A673 (cell line): ENCODE measurements at regions not wholly inside any gene's neighbourhood (a gene's known extent, or its start where the extent isn't known, plus 50 kb on each side); places are given as distances from the start of the nearest gene placed in this dataset.

Source experiments
- BruUV-seq: library from RNA; stranded (reverse); fragments of 400-500 nt; replicated peaks from 2 replicates; lab custom pipeline; 2021; lab: Mats Ljungman, UMichigan
- CTCF ChIA-PET: fragments of 300-600 bp; sonication (Branson Sonifier 250); formaldehyde crosslinking; loops from one replicate; lab custom pipeline; 2022; ENCODE audit warnings: antibody characterized with exemption; lab: Charles Lee
- POLR2A ChIA-PET: fragments of 300-600 bp; sonication (Branson Sonifier 250); formaldehyde crosslinking; loops from one replicate; lab custom pipeline; 2022; ENCODE audit warnings: antibody characterized with exemption; ENCODE audit not compliant: low non-redundant PET; lab: Charles Lee
- DNase-seq: peaks from one replicate; pipeline ENCODE4 v3.0.0-alpha.2; 2015; ENCODE audit warnings: low spot score
- H3K27ac ChIP-seq: fragments of 200-600 bp; sonication (generic); 2 replicates; pipeline ENCODE4 v1.5.1; 2016; ENCODE audit warnings: mixed run types, low read depth, mild to moderate bottlenecking, mixed read lengths, antibody characterized with exemption, low read length; ENCODE audit not compliant: poor library complexity, severe bottlenecking
- H3K27me3 ChIP-seq: fragments of 200-600 bp; sonication (generic); replicated peaks from 2 replicates; pipeline ENCODE4 v1.6.1; 2017; ENCODE audit warnings: mixed run types, low read depth, mild to moderate bottlenecking, mixed read lengths, antibody characterized with exemption, low read length; ENCODE audit not compliant: insufficient read depth, poor library complexity
- H3K36me3 ChIP-seq: fragments of 200-600 bp; sonication (generic); 2 replicates; pipeline ENCODE4 v1.6.1; 2016; ENCODE audit warnings: mixed run types, mild to moderate bottlenecking, mixed read lengths, antibody characterized with exemption, low read length; ENCODE audit not compliant: insufficient read depth, poor library complexity, severe bottlenecking
- H3K4me1 ChIP-seq: fragments of 200-600 bp; sonication (generic); 2 replicates; pipeline ENCODE4 v1.6.1; 2017; ENCODE audit warnings: mixed run types, mild to moderate bottlenecking, mixed read lengths, antibody characterized with exemption, low read length; ENCODE audit not compliant: insufficient read depth, poor library complexity, severe bottlenecking
- H3K4me3 ChIP-seq: fragments of 200-600 bp; sonication (generic); 2 replicates; pipeline ENCODE4 v1.5.1; 2016; ENCODE audit warnings: low read depth, mixed run types, mild to moderate bottlenecking, mixed read lengths, low read length; ENCODE audit not compliant: poor library complexity, severe bottlenecking
- H3K9me3 ChIP-seq: fragments of 200-600 bp; sonication (generic); 2 replicates; pipeline ENCODE4 v1.6.1; 2016; ENCODE audit warnings: mixed run types, low read depth, mild to moderate bottlenecking, mixed read lengths, antibody characterized with exemption, low read length; ENCODE audit not compliant: poor library complexity, severe bottlenecking
- CTCF ChIP-seq: fragments of 300-800, 200-600 bp; sonication (generic); conservative IDR thresholded peaks from 2 replicates; pipeline ENCODE4 v1.5.1; 2017; ENCODE audit warnings: low read depth, mild to moderate bottlenecking, antibody characterized with exemption, low read length, moderate library complexity, mixed read lengths
- EZH2 ChIP-seq: fragments of 200-600 bp; sonication (generic); IDR thresholded peaks from 2 replicates; pipeline ENCODE4 v1.6.1; 2017; ENCODE audit warnings: borderline replicate concordance, low read depth, mild to moderate bottlenecking, mixed read lengths, antibody characterized with exemption, low read length; ENCODE audit not compliant: poor library complexity, severe bottlenecking
- intact Hi-C: fragments of 100-400 bp; cut with micrococcal nuclease; formaldehyde crosslinking; loops from one replicate; pipeline ENCODE4 v1.10.0; 2022; ENCODE audit not compliant: unreplicated experiment

DNA sequence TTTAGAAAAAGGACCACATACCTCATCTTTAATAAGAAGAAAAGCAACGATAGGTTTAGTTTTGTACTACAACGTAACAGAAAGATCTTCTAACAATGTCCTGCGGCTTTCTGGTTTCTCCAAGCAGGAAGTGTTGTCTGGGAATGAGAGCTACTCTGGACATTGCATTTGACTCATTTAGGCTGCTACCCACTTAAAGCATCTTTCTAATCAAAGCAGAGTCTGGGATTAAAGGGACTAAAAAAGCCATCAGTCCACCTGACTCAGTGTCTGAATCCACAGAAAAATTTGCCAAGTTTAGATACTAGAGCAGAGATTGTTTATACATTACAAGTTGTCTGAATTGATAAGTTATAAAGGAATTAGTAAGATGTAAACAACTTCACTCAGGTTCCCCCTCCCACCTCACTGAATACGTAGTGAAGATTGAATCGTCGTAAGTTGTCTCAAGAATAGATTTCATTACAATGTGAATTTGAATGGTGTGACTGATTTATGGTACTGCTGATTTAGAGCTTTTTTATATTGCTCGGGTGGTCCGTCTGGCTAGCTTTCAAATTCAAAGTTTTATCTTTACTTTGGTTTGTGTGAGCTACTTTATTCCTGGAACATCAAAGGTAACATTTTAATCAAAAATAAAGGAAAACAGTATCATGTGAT is 70.2 kb upstream of the SMIM21 start:
- BruUV-seq, result no TSS peak
- no peak overlapping the region for H3K4me3 ChIP-seq
- no peaks in the 10 kb centered on the region for H3K4me1 ChIP-seq
- ChIA-PET POLR2A (no interaction called here), CTCF (no interaction called here)
- intact Hi-C loops, result no loop called here
- no peak for TF ChIP-seq CTCF
- no peak for TF ChIP-seq EZH2
- H3K36me3 ChIP-seq, result no peaks in the 10 kb centered on the region
- DNase-seq, result no peak
- no peak overlapping the region for H3K27ac ChIP-seq
- H3K27me3 ChIP-seq, result peaks cover 4% of the 10 kb centered on the region
- no peaks in the 10 kb centered on the region for H3K9me3 ChIP-seq

- H3K27ac ChIP-seq, result no peak overlapping the region
- POLR2A ChIA-PET, result no interaction called here
- no TSS peak for BruUV-seq
- no peak for TF ChIP-seq EZH2
- no peak for TF ChIP-seq CTCF
- H3K27me3 ChIP-seq, result peaks cover 4% of the 10 kb centered on the region
- no peak for DNase-seq
- no peaks in the 10 kb centered on the region for H3K9me3 ChIP-seq
- intact Hi-C loops, result no loop called here
- CTCF ChIA-PET, result no interaction called here
- no peaks in the 10 kb centered on the region for H3K4me1 ChIP-seq
- no peak overlapping the region for H3K4me3 ChIP-seq
- H3K36me3 ChIP-seq, result no peaks in the 10 kb centered on the region
Measured at GRCh38 chr18:75496151-75496550, 68.6 kb upstream of the SMIM21 start.

DNA sequence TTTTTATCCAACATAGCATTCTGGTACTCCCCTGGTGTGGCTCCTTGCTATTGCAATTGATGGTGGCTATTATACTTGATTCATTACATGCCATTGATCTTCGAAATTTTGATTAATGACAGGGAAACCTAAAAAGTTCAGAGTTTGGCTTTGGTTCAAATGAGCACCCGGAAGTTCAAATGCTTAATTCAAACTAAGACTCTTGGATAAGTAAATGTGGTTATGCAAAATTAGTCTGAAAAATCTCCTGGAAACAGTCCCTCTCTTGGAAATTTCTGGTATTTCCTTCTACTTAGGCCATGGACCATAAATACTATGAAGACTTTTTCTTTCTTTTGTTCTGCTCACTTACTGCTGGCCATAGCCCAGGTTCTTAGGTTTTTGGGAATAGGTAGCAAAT is 65.3 kb upstream of the SMIM21 start:
- peaks cover 21% of the 10 kb centered on the region for H3K27me3 ChIP-seq
- H3K36me3 ChIP-seq, result no peaks in the 10 kb centered on the region
- TF ChIP-seq EZH2 (no peak), CTCF (no peak)
- BruUV-seq, result no TSS peak
- POLR2A ChIA-PET, result no interaction called here
- no peak overlapping the region for H3K4me3 ChIP-seq
- H3K4me1 ChIP-seq, result no peaks in the 10 kb centered on the region
- CTCF ChIA-PET, result no interaction called here
- H3K9me3 ChIP-seq, result no peaks in the 10 kb centered on the region
- DNase-seq, result no peak
- H3K27ac ChIP-seq, result no peak overlapping the region
- intact Hi-C loops, result no loop called here
